ENCODE measurements at regions not wholly inside any gene's neighbourhood (a gene's known extent, or its start where the extent isn't known, plus 50 kb on each side); places are given as distances from the start of the nearest gene placed in this dataset.

- CTCF ChIA-PET, result no interaction called here
- no peak for DNase-seq
These were observed 59.1 kb upstream of the ANO5 start for GRCh38 chr11:22133776-22134175.

GRCh38 chr11:22138264-22138663, 54.6 kb upstream of the ANO5 start:
- DNase-seq, result no peak
- H3K9me2 ChIP-seq, result no peaks in the 10 kb centered on the region
- no peaks in the 10 kb centered on the region for H3F3A ChIP-seq (replicated peaks; ENCODE audit: insufficient read depth)
- TF ChIP-seq MAX (IDR thresholded peaks at IDR 0.05; ENCODE audit: low read depth) (no peak), RFX5 (IDR thresholded peaks at IDR 0.05; ENCODE audit: low read length) (no peak), FOSL2 (IDR thresholded peaks at IDR 0.05; ENCODE audit: borderline replicate concordance, low read depth) (no peak), RAD21 (IDR thresholded peaks at IDR 0.05; ENCODE audit: low read length) (no peak), NRF1 (IDR thresholded peaks at IDR 0.05; ENCODE audit: low read depth, low read length) (no peak), FOXM1 (IDR thresholded peaks at IDR 0.05; ENCODE audit: low read depth) (no peak), IRF3 (IDR thresholded peaks at IDR 0.05; ENCODE audit: low read depth, low read length) (no peak)
- no peaks in the 10 kb centered on the region for H3K79me2 ChIP-seq (ENCODE audit: insufficient read depth)
- H3K27ac ChIP-seq (ENCODE audit: low read depth in 2 of 2, low read length in 1 of 2), result no peak overlapping the region
- no peak overlapping the region for H2AFZ ChIP-seq (ENCODE audit: low read depth)
- H3K9ac ChIP-seq, result no peak overlapping the region
- H3K4me2 ChIP-seq, result no peak overlapping the region
- no peaks in the 10 kb centered on the region for H3K9me3 ChIP-seq
- no peak overlapping the region for H3K4me3 ChIP-seq (ENCODE audit: low read depth in 2 of 2, low read length in 1 of 2)
- POLR2A ChIA-PET, result no interaction called here
- no peaks in the 10 kb centered on the region for H3K36me3 ChIP-seq (replicated peaks in 1 of 2; ENCODE audit: control insufficient read depth in 1 of 2, insufficient read depth in 2 of 2, low read length in 1 of 2)
- CTCF ChIA-PET, result interaction anchor here (0.7 to 1.9 kb wide), 3 partner anchors 8 to 1490 kb away, joined by 3 to 8 read pairs (median 6); no protein-coding TSS in a partner anchor
- H3K4me1 ChIP-seq (ENCODE audit: control insufficient read depth in 1 of 2, insufficient read depth in 2 of 2, low read depth in 1 of 2, low read length in 1 of 2), result no peaks in the 10 kb centered on the region
- H3K27me3 ChIP-seq (ENCODE audit: insufficient read depth), result no peaks in the 10 kb centered on the region
- H4K20me1 ChIP-seq (ENCODE audit: insufficient read depth), result no peaks in the 10 kb centered on the region

More at GRCh38 chr11:22133776-22134175, 59.1 kb upstream of the ANO5 start:
- H4K20me1 ChIP-seq (ENCODE audit: insufficient read depth), result no peaks in the 10 kb centered on the region
- no peaks in the 10 kb centered on the region for H3K79me2 ChIP-seq (ENCODE audit: insufficient read depth)
- peaks cover 0 to 6% of the 10 kb centered on the region in 2 experiments; a peak in 1 of 4 replicates for H3K4me1 ChIP-seq (ENCODE audit: control insufficient read depth in 1 of 2, insufficient read depth in 2 of 2, low read depth in 1 of 2, low read length in 1 of 2)
- H3K4me2 ChIP-seq, result no peak overlapping the region
- no peak overlapping the region for H3K4me3 ChIP-seq (ENCODE audit: low read depth in 2 of 2, low read length in 1 of 2)
- no peaks in the 10 kb centered on the region for H3K36me3 ChIP-seq (replicated peaks in 1 of 2; ENCODE audit: control insufficient read depth in 1 of 2, insufficient read depth in 2 of 2, low read length in 1 of 2)
- no peak for TF ChIP-seq FOXJ3 (CRISPR knock-in tag; IDR thresholded peaks at IDR 0.05)
- TF ChIP-seq IRF3 (IDR thresholded peaks at IDR 0.05; ENCODE audit: low read depth, low read length), result no peak
- no peak for TF ChIP-seq GABPA (IDR thresholded peaks at IDR 0.05; ENCODE audit: low read depth)
- TF ChIP-seq POLR2AphosphoS5 (IDR thresholded peaks at IDR 0.05; ENCODE audit: low read depth, low read length), result no peak
- TF ChIP-seq RFX5 (IDR thresholded peaks at IDR 0.05; ENCODE audit: low read length), result no peak
- TF ChIP-seq ZBTB33 (IDR thresholded peaks at IDR 0.05; ENCODE audit: borderline replicate concordance, low read depth), result no peak
- TF ChIP-seq NFIC (IDR thresholded peaks at IDR 0.05; ENCODE audit: borderline replicate concordance), result no peak
- no peak for TF ChIP-seq SMC3 (IDR thresholded peaks at IDR 0.05; ENCODE audit: low read depth, low read length)
- TF ChIP-seq FOSL2 (IDR thresholded peaks at IDR 0.05; ENCODE audit: borderline replicate concordance, low read depth), result no peak
- no peak overlapping the region for H2AFZ ChIP-seq (ENCODE audit: low read depth)
- no peak overlapping the region for H3K9ac ChIP-seq
- H3K9me3 ChIP-seq, result 0 out of 2 replicates have a peak, but pooled peaks cover 6% of the 10 kb centered on the region
- POLR2A ChIA-PET, result no interaction called here
- no peaks in the 10 kb centered on the region for H3F3A ChIP-seq (replicated peaks; ENCODE audit: insufficient read depth)
- H3K9me2 ChIP-seq, result no peaks in the 10 kb centered on the region
- H3K27ac ChIP-seq (ENCODE audit: low read depth in 2 of 2, low read length in 1 of 2), result no peak overlapping the region
- H3K27me3 ChIP-seq (ENCODE audit: insufficient read depth), result no peaks in the 10 kb centered on the region
